ENCODE measurements at regions not wholly inside any gene's neighbourhood (a gene's known extent, or its start where the extent isn't known, plus 50 kb on each side); places are given as distances from the start of the nearest gene placed in this dataset.

GRCh38 chr10:2173327-2173726 lies 436.0 kb upstream of the ADARB2 start:
- DNase-seq (ENCODE audit: low read depth in 2 of 2): no peak

GRCh38 chr10:2165771-2166460 lies 428.6 kb upstream of the ADARB2 start:
- no peak for DNase-seq (ENCODE audit: low read depth in 2 of 2)

GRCh38 chr10:2150288-2150687 lies 413.0 kb upstream of the ADARB2 start:
- no peak for DNase-seq (ENCODE audit: low read depth in 2 of 2)

GRCh38 chr10:2145926-2146478 lies 408.7 kb upstream of the ADARB2 start:
- no peak for DNase-seq (ENCODE audit: low read depth in 2 of 2)

- DNase-seq (ENCODE audit: low read depth in 2 of 2): no peak
Measured at GRCh38 chr10:2145491-2145890, 408.2 kb upstream of the ADARB2 start.

- DNase-seq (ENCODE audit: low read depth in 2 of 2): no peak
Measured at GRCh38 chr10:2144584-2144983, 407.3 kb upstream of the ADARB2 start.

GRCh38 chr10:2143213-2143835 lies 406.0 kb upstream of the ADARB2 start:
- DNase-seq (ENCODE audit: low read depth in 2 of 2): no peak

GRCh38 chr10:2139746-2140145 lies 402.4 kb upstream of the ADARB2 start:
- no peak for DNase-seq (ENCODE audit: low read depth in 2 of 2)

GRCh38 chr10:2137549-2138174 lies 400.3 kb upstream of the ADARB2 start:
- DNase-seq (ENCODE audit: low read depth in 2 of 2): no peak

- no peak for DNase-seq (ENCODE audit: low read depth in 2 of 2)
Measured at GRCh38 chr10:2130705-2131305, 393.5 kb upstream of the ADARB2 start.

GRCh38 chr10:2128991-2129390 lies 391.7 kb upstream of the ADARB2 start:
- DNase-seq (ENCODE audit: low read depth in 2 of 2): no peak

GRCh38 chr10:2124135-2124534 lies 386.8 kb upstream of the ADARB2 start:
- DNase-seq (ENCODE audit: low read depth in 2 of 2): no peak

- DNase-seq (ENCODE audit: low read depth in 2 of 2): no peak
Measured at GRCh38 chr10:2122431-2123124, 385.3 kb upstream of the ADARB2 start.

GRCh38 chr10:2121929-2122328 lies 384.6 kb upstream of the ADARB2 start:
- DNase-seq (ENCODE audit: low read depth in 2 of 2): no peak

GRCh38 chr10:2121315-2121714 lies 384.0 kb upstream of the ADARB2 start:
- DNase-seq (ENCODE audit: low read depth in 2 of 2): no peak

GRCh38 chr10:2120746-2121145 lies 383.4 kb upstream of the ADARB2 start:
- no peak for DNase-seq (ENCODE audit: low read depth in 2 of 2)

GRCh38 chr10:2119316-2119715 lies 382.0 kb upstream of the ADARB2 start:
- DNase-seq (ENCODE audit: low read depth in 2 of 2): no peak

GRCh38 chr10:2118201-2118600 lies 380.9 kb upstream of the ADARB2 start:
- no peak for DNase-seq (ENCODE audit: low read depth in 2 of 2)

- DNase-seq (ENCODE audit: low read depth in 2 of 2): no peak
Measured at GRCh38 chr10:2117641-2118040, 380.3 kb upstream of the ADARB2 start.

- DNase-seq (ENCODE audit: low read depth in 2 of 2): no peak
Measured at GRCh38 chr10:2111965-2112364, 374.6 kb upstream of the ADARB2 start.

GRCh38 chr10:2108496-2108895 lies 371.2 kb upstream of the ADARB2 start:
- no peak for DNase-seq (ENCODE audit: low read depth in 2 of 2)

GRCh38 chr10:2106641-2107040 lies 369.3 kb upstream of the ADARB2 start:
- DNase-seq (ENCODE audit: low read depth in 2 of 2): no peak

All from activated CD8-positive, alpha-beta memory T cell treated with anti-CD3 and anti-CD28 coated beads for 4 hours (primary cell).